Embryonic facial prominence (tissue), 1 donor: ENCODE measurements at regions not wholly inside any gene's neighbourhood (a gene's known extent, or its start where the extent isn't known, plus 50 kb on each side); places are given as distances from the start of the nearest gene placed in this dataset.
"Not testable (repeated sequence)": the region's sequence is repeated elsewhere in the genome, so short reads cannot be mapped to it uniquely, and the experiment has no call there.

Experiments used
- DNase-seq: peaks from one replicate; pipeline ENCODE4 v3.0.0-alpha.2; 2016; ENCODE audit errors: extremely low spot score

DNA sequence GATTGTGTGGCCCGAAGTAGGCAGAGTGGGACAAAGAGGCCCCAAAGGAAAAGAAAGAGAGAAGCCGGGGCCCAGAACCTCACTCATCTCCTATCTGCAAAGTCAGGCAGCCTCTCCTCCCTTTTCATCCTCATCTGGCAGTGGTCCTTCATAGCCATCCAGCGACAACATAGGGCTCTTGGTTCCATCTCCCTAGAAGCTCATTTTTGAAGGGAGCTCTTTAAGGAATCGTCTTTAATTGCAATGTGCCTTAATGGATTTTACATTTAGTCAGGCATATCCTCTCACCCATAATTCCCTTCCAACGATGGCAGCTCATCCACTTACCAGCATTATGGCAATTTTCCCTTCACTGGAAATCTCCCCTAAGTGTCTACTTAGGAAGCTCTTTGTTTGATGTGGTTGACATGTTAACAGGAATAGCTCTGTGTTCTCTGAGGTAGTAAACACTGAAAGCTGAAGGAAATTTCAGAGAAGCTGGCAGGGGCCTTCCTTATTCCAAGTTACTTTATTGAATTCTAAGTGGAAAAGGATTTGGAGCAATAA, 780.6 kb downstream of the TSN start:
- no peak for DNase-seq

GRCh38 chr2:122539311-122539710, 783.9 kb downstream of the TSN start:
- DNase-seq: no peak

DNA sequence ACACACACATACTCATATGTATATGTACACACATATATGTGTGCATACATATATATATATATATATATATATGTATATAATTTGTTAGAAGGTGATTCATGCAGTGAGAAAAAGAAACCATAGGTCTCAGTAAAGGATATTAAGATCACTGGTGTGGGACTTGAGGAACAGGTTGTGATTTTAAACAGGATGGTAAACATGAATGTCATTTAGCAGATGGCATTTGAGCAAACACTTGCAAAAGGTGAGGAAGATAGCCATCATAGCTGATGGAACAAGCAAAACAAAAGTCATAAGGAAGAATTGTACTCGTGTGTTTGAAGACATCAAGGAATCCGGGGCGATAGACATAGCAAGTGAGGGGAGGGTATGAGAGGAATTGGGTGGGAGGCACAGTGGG, 784.5 kb downstream of the TSN start:
- DNase-seq: no peak

DNA sequence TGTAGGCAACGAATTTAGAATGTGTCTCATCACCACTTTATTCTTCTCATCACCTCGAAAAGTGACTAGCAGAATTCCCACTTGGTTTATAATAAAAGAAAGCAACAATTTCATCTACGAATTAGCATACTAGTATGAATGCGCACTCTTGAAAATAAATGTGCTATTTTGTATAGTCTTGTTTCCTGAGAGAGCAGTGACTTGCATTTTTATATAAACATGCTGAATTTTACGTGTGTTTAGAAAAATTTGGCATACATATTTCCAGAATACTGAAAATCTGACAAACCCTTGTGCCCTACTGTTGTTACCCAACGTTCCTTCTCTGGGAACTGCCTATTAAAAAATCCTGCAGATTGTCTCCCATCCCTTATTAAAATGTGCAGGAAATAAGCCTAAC, 786.8 kb downstream of the TSN start:
- no peak for DNase-seq

DNA sequence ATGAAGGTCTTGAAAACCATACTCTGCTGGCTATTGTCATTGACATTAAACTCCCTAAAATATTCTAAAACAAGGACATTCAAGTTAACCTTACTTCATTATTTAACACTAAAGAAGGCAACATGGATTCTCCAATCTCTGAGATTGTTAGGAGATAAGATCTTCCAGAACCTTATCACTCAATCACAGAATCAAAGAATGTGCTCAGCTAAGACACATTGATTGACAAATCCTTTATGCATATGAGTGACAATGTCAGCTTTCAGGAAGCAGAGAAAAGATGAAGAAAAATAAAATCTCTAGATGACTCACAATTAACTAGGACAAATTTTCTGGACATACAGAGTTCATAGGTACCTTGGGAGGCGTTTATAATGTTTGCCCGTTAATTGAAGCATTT, 787.2 kb downstream of the TSN start:
- no peak for DNase-seq

GRCh38 chr2:122543815-122544214, 788.4 kb downstream of the TSN start:
- DNase-seq: no peak

DNA sequence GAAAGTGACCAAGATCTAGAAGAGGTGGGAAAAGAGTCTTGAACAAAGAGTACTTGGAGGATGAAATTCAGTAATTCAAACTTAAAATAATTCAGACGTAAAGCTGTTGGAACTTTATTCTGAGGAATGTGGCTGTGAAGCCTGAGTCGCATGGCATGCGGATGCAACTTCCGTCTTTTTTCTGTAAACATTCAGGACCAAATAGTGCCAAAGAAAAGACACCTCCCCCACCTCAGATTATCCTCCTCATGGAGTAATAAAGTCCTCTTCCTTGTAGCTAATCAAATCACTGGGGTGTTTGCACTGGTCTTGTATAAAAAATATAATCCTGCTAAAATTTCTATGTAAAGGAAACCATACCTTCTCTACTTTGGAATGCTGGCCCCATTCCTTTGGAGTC, 790.4 kb downstream of the TSN start:
- DNase-seq: no peak

DNA sequence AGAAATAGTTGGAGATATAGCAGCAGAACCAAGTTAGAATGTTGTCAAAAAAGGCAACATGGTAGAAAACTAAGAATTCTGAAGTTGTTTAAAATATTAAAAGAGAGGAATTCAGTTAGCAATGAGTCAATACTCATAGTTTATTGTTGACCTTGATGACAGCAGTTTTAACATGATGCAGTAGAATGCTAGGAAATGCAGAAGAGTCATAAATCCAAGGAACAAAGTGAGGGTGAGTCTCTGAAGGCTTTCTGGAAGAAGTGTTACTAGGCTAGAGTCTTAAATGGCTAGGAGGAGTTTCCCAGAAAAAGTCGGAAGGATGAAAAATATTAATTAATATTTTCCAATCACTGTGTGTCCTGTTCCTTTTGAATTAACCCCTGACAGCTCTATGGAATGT, 807.3 kb downstream of the TSN start:
- no peak for DNase-seq

GRCh38 chr2:122563781-122564180, 808.3 kb downstream of the TSN start:
- no peak for DNase-seq

- no peak for DNase-seq
These were observed 809.4 kb downstream of the TSN start for GRCh38 chr2:122564843-122565242.

- no peak for DNase-seq
These were observed 809.9 kb downstream of the TSN start for GRCh38 chr2:122565364-122565763.

GRCh38 chr2:122570641-122571040, 815.2 kb downstream of the TSN start:
- no peak for DNase-seq

- not testable (repeated sequence) for DNase-seq
These were observed 816.0 kb downstream of the TSN start for GRCh38 chr2:122571471-122571870.

- DNase-seq: no peak
These were observed 819.6 kb downstream of the TSN start for GRCh38 chr2:122575076-122575475.

DNA sequence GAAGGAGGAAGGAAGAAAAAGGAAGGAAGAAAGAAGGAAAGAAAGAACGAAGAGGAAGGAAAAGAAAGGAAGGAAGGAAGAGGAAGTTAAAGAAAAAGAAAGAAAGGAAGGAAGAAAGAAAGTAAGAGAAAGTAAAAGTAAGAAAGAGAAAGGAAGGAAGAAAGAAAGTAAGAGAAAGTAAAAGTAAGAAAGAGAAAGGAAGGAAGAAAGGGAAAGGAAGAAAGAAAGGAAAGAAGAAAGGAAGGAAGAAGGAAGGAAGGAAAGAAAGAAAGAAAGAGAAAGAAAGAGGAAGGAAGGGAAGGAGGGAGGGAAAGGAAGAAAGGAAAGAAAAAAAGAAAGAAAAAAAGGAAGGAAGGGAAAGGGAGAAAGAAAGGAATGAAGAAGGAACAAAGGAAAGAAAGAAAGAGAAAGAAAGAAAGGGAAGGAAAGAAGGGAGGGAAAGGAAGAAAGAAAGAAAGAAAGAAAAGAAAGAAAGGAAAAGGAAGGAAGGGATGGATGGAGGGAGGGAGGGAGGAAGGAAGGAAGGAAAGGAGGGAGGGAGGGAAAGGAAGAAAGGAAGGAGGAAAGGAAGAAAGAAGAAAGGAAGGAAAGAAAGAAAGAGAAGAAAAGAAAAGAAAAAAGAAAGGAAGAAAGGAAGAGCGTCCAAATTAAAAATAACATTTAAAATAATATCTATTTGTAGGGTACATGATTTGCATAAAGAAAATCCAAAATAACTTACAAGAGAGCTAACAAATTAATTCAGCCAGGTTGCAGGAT, 827.9 kb downstream of the TSN start:
- no peak for DNase-seq

GRCh38 chr2:122590524-122590923, 835.1 kb downstream of the TSN start:
- no peak for DNase-seq

DNA sequence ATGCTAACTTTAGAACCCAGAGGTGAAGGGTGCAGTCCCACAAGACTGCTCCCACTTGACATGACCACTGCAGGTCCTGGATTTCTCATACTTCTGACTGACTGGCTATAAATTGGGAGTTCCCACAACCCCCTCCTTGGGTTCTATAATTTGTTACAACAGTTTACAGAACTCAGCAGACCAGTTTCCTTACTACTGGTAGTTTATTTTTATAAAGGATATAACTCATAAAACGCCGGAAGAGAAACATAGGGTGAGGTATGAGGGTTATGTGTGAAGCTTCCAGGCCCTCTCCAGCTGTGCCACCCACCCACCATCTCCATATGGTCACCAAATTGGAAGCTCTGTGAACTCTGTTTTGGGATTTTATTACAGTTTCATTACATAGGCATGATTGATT, 839.6 kb downstream of the TSN start:
- DNase-seq: no peak

- no peak for DNase-seq
These were observed 841.1 kb downstream of the TSN start for GRCh38 chr2:122596598-122596997.

- DNase-seq: no peak
These were observed 843.3 kb downstream of the TSN start for GRCh38 chr2:122598784-122599183.

DNA sequence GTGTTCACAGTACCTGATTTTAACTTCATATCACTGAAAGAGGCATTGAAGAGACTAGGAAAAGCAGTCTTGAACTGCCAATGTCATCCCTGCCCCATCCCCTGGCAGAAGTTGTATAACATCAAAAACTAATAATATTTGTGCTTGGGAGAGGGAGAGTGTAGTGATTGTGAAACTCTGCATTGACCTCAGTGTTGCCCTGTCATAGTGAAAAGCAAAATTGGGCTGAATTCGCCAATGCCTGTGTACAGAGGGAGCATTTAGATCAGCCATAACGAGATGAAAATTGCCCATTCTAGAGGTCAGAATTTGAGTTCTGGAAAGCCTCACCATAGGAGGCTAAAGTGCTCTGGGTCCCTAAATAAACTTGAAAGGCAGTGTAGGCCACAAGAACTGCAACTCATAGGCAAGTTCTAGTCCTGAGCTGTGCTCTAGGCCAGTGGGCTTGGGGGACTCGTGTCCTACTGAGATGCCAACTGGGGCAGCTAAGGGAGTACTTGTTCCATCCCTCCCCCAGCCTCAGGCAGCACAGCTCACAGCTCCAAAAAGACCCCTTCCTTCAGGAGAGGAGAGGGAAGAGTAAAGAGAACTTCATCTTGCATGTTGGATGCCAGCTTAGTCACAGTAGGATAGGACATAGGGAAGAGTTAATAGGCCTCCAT, 855.6 kb downstream of the TSN start:
- DNase-seq: no peak

GRCh38 chr2:122622934-122623333, 867.5 kb downstream of the TSN start:
- DNase-seq: no peak

DNA sequence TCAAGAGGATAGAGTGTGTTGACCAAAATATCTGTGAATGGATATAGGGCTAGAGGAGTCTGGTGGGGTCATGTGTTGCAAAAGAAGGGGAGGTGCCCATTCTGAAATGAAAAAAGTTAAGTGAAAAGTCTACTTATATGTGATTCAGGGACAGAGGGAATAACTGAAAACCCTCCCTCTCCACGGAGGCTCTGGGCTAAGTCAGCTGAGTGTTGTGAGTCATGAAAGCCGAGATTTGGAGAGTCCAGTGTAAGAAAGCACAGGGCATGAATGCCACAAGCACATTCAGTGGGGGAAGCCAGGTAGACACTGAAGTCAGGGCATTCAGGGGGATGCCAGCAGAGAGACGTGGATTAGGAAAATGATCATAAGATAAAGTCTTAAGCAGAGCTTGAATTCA, 871.9 kb downstream of the TSN start:
- DNase-seq: no peak

- no peak for DNase-seq
These were observed 878.8 kb downstream of the TSN start for GRCh38 chr2:122634256-122634655.
